OCI-LY3 (cell line): ENCODE measurements at regions not wholly inside any gene's neighbourhood (a gene's known extent, or its start where the extent isn't known, plus 50 kb on each side); places are given as distances from the start of the nearest gene placed in this dataset.

Experiments used
- H2AFZ ChIP-seq: fragments of 200-600, 300-600 bp; shearing (Covaris generic); 2 replicates; pipeline ENCODE4 v1.6.0; 2014; ENCODE audit warnings: antibody characterized with exemption, low read depth, low read length
- H3K27ac ChIP-seq: fragments of 200-600, 300-600 bp; sonication (generic); 2 replicates; pipeline ENCODE4 v1.5.1; 2014; ENCODE audit warnings: mild to moderate bottlenecking, low read length, moderate library complexity, mixed read lengths
- H3K27me3 ChIP-seq: fragments of 200-600, 300-600 bp; sonication (generic); 2 replicates; pipeline ENCODE4 v1.6.1; 2014; ENCODE audit warnings: low read depth, low read length, mixed read lengths
- H3K36me3 ChIP-seq: fragments of 200-600, 300-600 bp; sonication (generic); replicated peaks from 2 replicates; pipeline ENCODE3; 2014; ENCODE audit warnings: low read depth, low read length, mixed read lengths
- H3K4me1 ChIP-seq: fragments of 300-600, 200-600 bp; sonication (generic); 2 replicates; pipeline ENCODE4 v1.6.1; 2014; ENCODE audit warnings: low read length, mixed read lengths
- H3K4me2 ChIP-seq: fragments of 200-600, 300-600 bp; sonication (generic); 2 replicates; pipeline ENCODE4 v1.6.1; 2014; ENCODE audit warnings: low read length, mixed read lengths
- H3K4me3 ChIP-seq: fragments of 300-600, 200-600 bp; sonication (generic); 2 replicates; pipeline ENCODE4 v1.5.1; 2014; ENCODE audit warnings: antibody characterized with exemption, mild to moderate bottlenecking, low read length, moderate library complexity
- H3K79me2 ChIP-seq: fragments of 300-600, 200-600 bp; shearing (Covaris generic); 2 replicates; pipeline ENCODE4 v1.6.1; 2014; ENCODE audit warnings: mild to moderate bottlenecking, low read length, mixed read lengths
- H3K9ac ChIP-seq: fragments of 300-600, 200-600 bp; shearing (Covaris generic); 2 replicates; pipeline ENCODE4 v1.6.0; 2014; ENCODE audit warnings: mild to moderate bottlenecking, low read length, moderate library complexity
- H3K9me3 ChIP-seq: fragments of 200-600, 300-600 bp; shearing (Covaris generic); 2 replicates; pipeline ENCODE4 v1.6.1; 2014; ENCODE audit warnings: low read length, mixed read lengths; ENCODE audit not compliant: insufficient read depth
- H4K20me1 ChIP-seq: fragments of 200-600, 300-600 bp; sonication (generic); 2 replicates; pipeline ENCODE4 v1.6.1; 2016; ENCODE audit warnings: low read length, mixed read lengths; ENCODE audit not compliant: insufficient read depth
- EZH2phosphoT487 ChIP-seq: fragments of 200-600 bp; shearing (Covaris generic); IDR thresholded peaks from 2 replicates; pipeline ENCODE4 v1.6.1; 2018; ENCODE audit warnings: antibody characterized with exemption, mixed run types, low read depth
- TF ChIP-seq, protein P1 (sequence below): fragments of 200-600, 300-600 bp; sonication (generic); IDR thresholded peaks from 2 replicates; pipeline ENCODE4 v1.5.1; 2014; ENCODE audit warnings: antibody characterized with exemption, low read length, low read depth

GRCh38 chr9:90420211-90420610, 222.4 kb downstream of the DIRAS2 start:
- no peak overlapping the region for H3K4me2 ChIP-seq
- no peak overlapping the region for H3K27ac ChIP-seq
- no peaks in the 10 kb centered on the region for H3K36me3 ChIP-seq
- no peaks in the 10 kb centered on the region for H4K20me1 ChIP-seq
- no peak overlapping the region for H2AFZ ChIP-seq
- no peaks in the 10 kb centered on the region for H3K27me3 ChIP-seq
- no peak overlapping the region for H3K9ac ChIP-seq
- H3K4me3 ChIP-seq, result no peak overlapping the region
- no peaks in the 10 kb centered on the region for H3K4me1 ChIP-seq
- TF ChIP-seq, protein P1, sequence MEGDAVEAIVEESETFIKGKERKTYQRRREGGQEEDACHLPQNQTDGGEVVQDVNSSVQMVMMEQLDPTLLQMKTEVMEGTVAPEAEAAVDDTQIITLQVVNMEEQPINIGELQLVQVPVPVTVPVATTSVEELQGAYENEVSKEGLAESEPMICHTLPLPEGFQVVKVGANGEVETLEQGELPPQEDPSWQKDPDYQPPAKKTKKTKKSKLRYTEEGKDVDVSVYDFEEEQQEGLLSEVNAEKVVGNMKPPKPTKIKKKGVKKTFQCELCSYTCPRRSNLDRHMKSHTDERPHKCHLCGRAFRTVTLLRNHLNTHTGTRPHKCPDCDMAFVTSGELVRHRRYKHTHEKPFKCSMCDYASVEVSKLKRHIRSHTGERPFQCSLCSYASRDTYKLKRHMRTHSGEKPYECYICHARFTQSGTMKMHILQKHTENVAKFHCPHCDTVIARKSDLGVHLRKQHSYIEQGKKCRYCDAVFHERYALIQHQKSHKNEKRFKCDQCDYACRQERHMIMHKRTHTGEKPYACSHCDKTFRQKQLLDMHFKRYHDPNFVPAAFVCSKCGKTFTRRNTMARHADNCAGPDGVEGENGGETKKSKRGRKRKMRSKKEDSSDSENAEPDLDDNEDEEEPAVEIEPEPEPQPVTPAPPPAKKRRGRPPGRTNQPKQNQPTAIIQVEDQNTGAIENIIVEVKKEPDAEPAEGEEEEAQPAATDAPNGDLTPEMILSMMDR, result no peak
- TF ChIP-seq EZH2phosphoT487, result no peak
- H3K79me2 ChIP-seq, result no peaks in the 10 kb centered on the region
- no peaks in the 10 kb centered on the region for H3K9me3 ChIP-seq

- Histone ChIP-seq H3K27ac (no peak overlapping the region), H3K79me2 (no peaks in the 10 kb centered on the region), H3K4me3 (no peak overlapping the region)
Observed at GRCh38 chr9:90420768-90421513, 221.7 kb downstream of the DIRAS2 start.

GRCh38 chr9:90421786-90422185, 220.8 kb downstream of the DIRAS2 start:
- H3K36me3 ChIP-seq, result no peaks in the 10 kb centered on the region
- no peak overlapping the region for H3K9ac ChIP-seq
- no peaks in the 10 kb centered on the region for H3K9me3 ChIP-seq
- H3K27me3 ChIP-seq, result no peaks in the 10 kb centered on the region
- no peak overlapping the region for H3K4me2 ChIP-seq
- H3K4me3 ChIP-seq, result no peak overlapping the region
- no peak for TF ChIP-seq EZH2phosphoT487
- TF ChIP-seq, protein P1, result no peak
- no peak overlapping the region for H3K27ac ChIP-seq
- H2AFZ ChIP-seq, result no peak overlapping the region
- no peaks in the 10 kb centered on the region for H3K79me2 ChIP-seq
- no peaks in the 10 kb centered on the region for H4K20me1 ChIP-seq
- no peaks in the 10 kb centered on the region for H3K4me1 ChIP-seq

More at GRCh38 chr9:90420768-90421513, 221.7 kb downstream of the DIRAS2 start:
- H3K36me3 ChIP-seq, result no peaks in the 10 kb centered on the region
- no peaks in the 10 kb centered on the region for H3K9me3 ChIP-seq
- H2AFZ ChIP-seq, result no peak overlapping the region
- H4K20me1 ChIP-seq, result no peaks in the 10 kb centered on the region
- TF ChIP-seq, protein P1, result no peak
- no peak for TF ChIP-seq EZH2phosphoT487
- H3K4me2 ChIP-seq, result no peak overlapping the region
- no peak overlapping the region for H3K9ac ChIP-seq
- no peaks in the 10 kb centered on the region for H3K4me1 ChIP-seq
- no peaks in the 10 kb centered on the region for H3K27me3 ChIP-seq

GRCh38 chr9:90423661-90424193, 218.9 kb downstream of the DIRAS2 start:
- no peak overlapping the region for H3K9ac ChIP-seq
- H3K79me2 ChIP-seq, result no peaks in the 10 kb centered on the region
- H3K36me3 ChIP-seq, result no peaks in the 10 kb centered on the region
- TF ChIP-seq, protein P1, result no peak
- no peak for TF ChIP-seq EZH2phosphoT487
- H4K20me1 ChIP-seq, result no peaks in the 10 kb centered on the region
- no peak overlapping the region for H2AFZ ChIP-seq
- H3K27me3 ChIP-seq, result no peaks in the 10 kb centered on the region
- H3K4me1 ChIP-seq, result no peaks in the 10 kb centered on the region
- H3K27ac ChIP-seq, result no peak overlapping the region
- H3K9me3 ChIP-seq, result no peaks in the 10 kb centered on the region
- H3K4me3 ChIP-seq, result no peak overlapping the region
- no peak overlapping the region for H3K4me2 ChIP-seq
